ENCODE measurements at regions not wholly inside any gene's neighbourhood (a gene's known extent, or its start where the extent isn't known, plus 50 kb on each side); places are given as distances from the start of the nearest gene placed in this dataset.
"Not testable (repeated sequence)": the region's sequence is repeated elsewhere in the genome, so short reads cannot be mapped to it uniquely, and the experiment has no call there.

DNA sequence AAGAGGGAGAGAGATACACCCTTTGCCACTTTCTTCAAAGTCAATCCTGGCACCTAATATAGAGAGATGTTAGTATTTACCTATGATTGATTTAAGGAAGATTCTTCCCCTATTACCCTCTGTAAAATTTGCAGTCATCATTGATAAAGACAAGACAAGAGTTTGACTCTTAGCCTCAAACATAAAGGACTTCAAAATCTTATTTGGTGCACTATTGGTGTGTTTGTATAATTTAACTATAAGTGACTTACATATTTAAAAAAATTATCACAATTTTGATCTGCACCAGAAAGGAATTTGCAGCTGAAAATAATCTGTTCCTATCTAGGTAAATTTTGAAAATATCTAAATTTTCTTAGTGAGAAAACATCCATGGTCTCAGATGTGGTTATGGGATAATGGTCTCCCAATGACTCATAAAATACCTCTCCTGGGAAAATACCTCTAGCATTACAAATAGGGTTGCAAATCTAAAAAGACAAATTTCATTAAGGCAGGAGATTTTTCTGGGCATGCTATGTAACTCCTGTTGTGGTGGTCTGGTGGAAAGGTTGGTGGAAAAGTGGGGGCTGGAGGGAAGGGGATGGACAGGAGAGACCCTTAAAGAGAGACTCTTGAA, 173.6 kb upstream of the MED14 start:
- no peak for DNase-seq
- Histone ChIP-seq H3K9me3 (replicated peaks; ENCODE audit: control insufficient read depth, low read depth, low read length) (no peaks in the 10 kb centered on the region), H3K27ac (ENCODE audit: low read length) (no peak overlapping the region), H3K27me3 (ENCODE audit: control insufficient read depth, insufficient read depth, low read length) (peaks cover 15% of the 10 kb centered on the region), H3K4me3 (ENCODE audit: low read length) (no peak overlapping the region), H3K36me3 (ENCODE audit: control insufficient read depth, insufficient read depth, low read length) (no peaks in the 10 kb centered on the region), H3K4me1 (ENCODE audit: control insufficient read depth, insufficient read depth, low read length) (no peaks in the 10 kb centered on the region)

DNA sequence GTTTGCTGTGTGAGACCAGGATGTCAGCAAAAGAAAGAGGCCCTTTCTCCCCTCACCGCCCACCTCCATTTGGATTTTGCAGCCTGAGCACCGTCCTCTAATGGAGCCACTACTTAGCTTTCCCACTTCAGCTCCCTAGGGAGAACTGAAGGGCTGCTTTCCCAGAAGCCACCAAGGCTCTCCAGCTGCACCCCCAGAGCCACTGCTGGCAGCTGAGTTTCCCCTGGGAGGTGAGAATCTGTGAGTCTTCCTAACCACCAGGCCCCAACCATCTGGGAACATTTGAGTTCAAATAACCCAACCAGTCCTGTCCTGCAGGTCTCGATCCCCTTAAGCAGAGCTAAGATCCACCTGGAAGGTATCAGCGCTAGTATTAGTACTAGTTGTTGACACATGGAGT, 173.1 kb upstream of the USP9X start:
- no peaks in the 10 kb centered on the region for H3K36me3 ChIP-seq (ENCODE audit: control insufficient read depth, insufficient read depth, low read length)
- WGBS (ENCODE audit: insufficient coverage), result 100% methylated on average over 1 of the region's 4 CpGs

DNA sequence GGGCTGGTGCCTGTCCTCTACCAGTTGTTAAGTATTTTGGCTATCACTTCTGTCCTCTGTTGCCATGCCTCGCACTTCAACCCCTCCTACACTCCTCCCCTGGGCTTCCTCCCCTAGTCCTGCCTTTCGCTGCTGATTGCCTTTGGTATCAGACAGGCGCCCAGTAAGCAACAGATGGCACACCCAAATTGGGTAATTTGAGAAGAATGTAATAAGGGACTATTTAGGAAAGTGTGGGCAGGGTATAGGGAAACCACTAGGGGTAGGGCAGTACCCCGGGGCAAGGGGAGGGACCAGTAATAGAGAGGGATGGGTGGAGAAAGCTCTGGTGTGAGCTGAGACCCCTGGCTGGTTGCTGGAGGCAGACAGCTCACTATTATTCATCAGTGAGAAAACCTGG, 172.7 kb upstream of the USP9X start:
- Histone ChIP-seq H3K9me3 (replicated peaks; ENCODE audit: control insufficient read depth, low read depth, low read length) (no peaks in the 10 kb centered on the region), H3K27ac (ENCODE audit: low read length) (no peak overlapping the region), H3K36me3 (ENCODE audit: control insufficient read depth, insufficient read depth, low read length) (no peaks in the 10 kb centered on the region), H3K4me3 (ENCODE audit: low read length) (no peak overlapping the region), H3K27me3 (ENCODE audit: control insufficient read depth, insufficient read depth, low read length) (peaks cover 16% of the 10 kb centered on the region), H3K4me1 (ENCODE audit: control insufficient read depth, insufficient read depth, low read length) (no peaks in the 10 kb centered on the region)
- no peak for DNase-seq
- 31% methylated on average over 2 of the region's 4 CpGs for WGBS (ENCODE audit: insufficient coverage)

More for the DNA sequence above, 173.1 kb upstream of the USP9X start:
- Histone ChIP-seq H3K4me3 (ENCODE audit: low read length) (no peak overlapping the region), H3K4me1 (ENCODE audit: control insufficient read depth, insufficient read depth, low read length) (no peaks in the 10 kb centered on the region), H3K9me3 (replicated peaks; ENCODE audit: control insufficient read depth, low read depth, low read length) (no peaks in the 10 kb centered on the region), H3K27me3 (ENCODE audit: control insufficient read depth, insufficient read depth, low read length) (peaks cover 16% of the 10 kb centered on the region), H3K27ac (ENCODE audit: low read length) (no peak overlapping the region)
- peak; percentile 19 for DNase-seq

DNA sequence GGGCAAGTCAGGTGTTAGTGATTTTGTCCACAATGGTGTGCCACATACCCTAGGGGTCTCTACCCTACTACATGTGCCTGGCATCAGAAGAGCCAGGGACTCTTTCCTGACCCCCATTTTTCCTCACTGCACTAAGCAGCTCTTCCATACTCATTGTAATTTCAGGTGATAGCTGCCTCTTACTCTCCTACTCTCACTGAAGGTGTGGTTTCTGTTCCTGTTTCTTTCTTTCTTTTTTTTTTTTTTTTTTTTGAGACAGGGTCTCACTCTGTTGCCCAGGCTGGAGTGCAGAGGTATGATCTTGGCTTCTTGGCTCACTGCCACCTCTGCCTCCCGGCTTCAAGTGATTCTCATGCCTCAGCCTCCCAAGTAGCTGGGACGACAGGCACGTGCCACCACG, 164.9 kb upstream of the USP9X start:
- no peak for DNase-seq
- 92% methylated on average over 4 of the region's 4 CpGs for WGBS (ENCODE audit: insufficient coverage)

DNA sequence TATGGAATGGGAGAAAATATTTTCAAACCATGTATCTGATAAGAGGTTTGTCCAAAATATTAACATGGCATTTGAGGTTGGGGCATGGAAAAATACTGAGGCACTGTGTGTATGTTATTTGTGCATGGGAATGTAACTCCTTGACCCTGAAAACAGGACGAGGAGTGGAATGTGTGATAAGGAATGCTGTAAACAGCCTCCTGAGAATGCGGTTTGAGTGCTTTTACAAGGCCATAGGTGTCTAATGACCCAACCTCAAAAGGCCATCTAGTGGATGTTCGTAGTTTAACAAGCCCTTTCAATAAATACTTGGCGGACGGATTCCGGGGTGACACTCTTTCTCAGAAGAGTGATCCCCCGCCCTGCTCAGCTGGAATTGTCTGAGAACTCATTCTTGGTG, 162.9 kb upstream of the USP9X start:
- Histone ChIP-seq H3K4me3 (ENCODE audit: low read length) (no peak overlapping the region), H3K4me1 (ENCODE audit: control insufficient read depth, insufficient read depth, low read length) (no peaks in the 10 kb centered on the region), H3K36me3 (ENCODE audit: control insufficient read depth, insufficient read depth, low read length) (no peaks in the 10 kb centered on the region), H3K27ac (ENCODE audit: low read length) (no peak overlapping the region), H3K27me3 (ENCODE audit: control insufficient read depth, insufficient read depth, low read length) (peaks cover 4% of the 10 kb centered on the region), H3K9me3 (replicated peaks; ENCODE audit: control insufficient read depth, low read depth, low read length) (peaks cover 2% of the 10 kb centered on the region)
- no peak for DNase-seq
- 40% methylated on average over 5 of the region's 7 CpGs for WGBS (ENCODE audit: insufficient coverage)

More for the DNA sequence above, 164.9 kb upstream of the USP9X start:
- no peaks in the 10 kb centered on the region for H3K4me1 ChIP-seq (ENCODE audit: control insufficient read depth, insufficient read depth, low read length)
- H3K27ac ChIP-seq (ENCODE audit: low read length), result no peak overlapping the region
- H3K9me3 ChIP-seq (replicated peaks; ENCODE audit: control insufficient read depth, low read depth, low read length), result peaks cover 2% of the 10 kb centered on the region
- no peaks in the 10 kb centered on the region for H3K36me3 ChIP-seq (ENCODE audit: control insufficient read depth, insufficient read depth, low read length)
- H3K27me3 ChIP-seq (ENCODE audit: control insufficient read depth, insufficient read depth, low read length), result peaks cover 4% of the 10 kb centered on the region
- no peak overlapping the region for H3K4me3 ChIP-seq (ENCODE audit: low read length)

DNA sequence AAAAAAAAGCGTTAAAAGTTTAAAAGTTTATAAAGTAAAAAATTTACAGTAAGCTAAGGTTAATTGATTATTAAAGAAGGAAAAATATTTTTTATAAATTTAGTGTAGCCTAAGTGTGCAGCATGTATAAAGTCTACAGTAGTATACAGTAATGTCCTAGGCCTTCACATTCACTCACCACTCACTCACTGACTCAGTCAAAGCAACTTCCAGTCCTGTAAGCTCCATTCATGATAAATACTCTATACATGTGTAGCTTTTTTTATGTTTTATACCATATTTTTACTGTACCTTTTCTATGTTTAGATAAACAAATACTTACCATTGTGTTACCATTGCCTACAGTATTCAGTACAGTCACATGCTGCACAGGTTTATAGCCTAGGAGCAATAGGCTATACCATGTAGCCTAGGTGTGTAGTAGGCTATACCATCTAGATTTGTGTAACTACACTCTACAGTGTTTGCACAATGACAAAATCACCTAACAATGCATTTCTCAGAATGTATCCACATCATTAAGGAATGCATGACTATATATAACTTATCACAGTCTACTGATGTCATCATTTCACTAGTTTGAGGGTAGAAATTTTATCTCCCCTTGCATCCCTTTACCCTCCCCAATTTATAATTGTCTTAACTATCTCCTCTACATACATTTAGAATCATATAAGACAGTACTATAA, 158.4 kb upstream of the USP9X start:
- H3K9me3 ChIP-seq (replicated peaks; ENCODE audit: control insufficient read depth, low read depth, low read length), result peaks cover 11% of the 10 kb centered on the region
- not testable (repeated sequence) for H3K36me3 ChIP-seq (ENCODE audit: control insufficient read depth, insufficient read depth, low read length); H3K27me3 ChIP-seq (ENCODE audit: control insufficient read depth, insufficient read depth, low read length); H3K4me1 ChIP-seq (ENCODE audit: control insufficient read depth, insufficient read depth, low read length); DNase-seq; H3K4me3 ChIP-seq (ENCODE audit: low read length); H3K27ac ChIP-seq (ENCODE audit: low read length)
- WGBS (ENCODE audit: insufficient coverage), result no CpG with 5 or more reads among the region's 1 CpG

DNA sequence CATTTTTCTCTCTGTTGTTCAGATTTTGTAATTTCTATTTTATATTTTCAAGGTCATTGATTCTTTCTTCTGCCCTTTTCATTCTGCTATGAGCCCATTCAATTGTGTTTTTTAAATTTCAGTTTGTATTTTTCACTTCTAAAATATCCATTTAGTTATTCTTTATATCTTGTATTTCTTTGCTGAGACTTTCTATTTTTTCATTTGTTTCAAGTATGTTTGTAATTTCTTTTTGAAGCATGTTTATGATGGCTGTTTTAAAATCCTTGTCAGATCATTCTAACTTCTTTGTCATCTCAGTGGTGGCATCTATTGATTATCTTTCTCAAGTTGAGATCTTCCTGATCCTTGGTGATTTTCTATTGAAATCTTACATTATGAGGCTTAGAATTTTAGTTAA, 157.2 kb upstream of the USP9X start:
- H3K36me3 ChIP-seq (ENCODE audit: control insufficient read depth, insufficient read depth, low read length), result no peaks in the 10 kb centered on the region
- no peak overlapping the region for H3K4me3 ChIP-seq (ENCODE audit: low read length)
- peaks cover 11% of the 10 kb centered on the region for H3K4me1 ChIP-seq (ENCODE audit: control insufficient read depth, insufficient read depth, low read length)
- no peak for DNase-seq
- H3K9me3 ChIP-seq (replicated peaks; ENCODE audit: control insufficient read depth, low read depth, low read length), result peaks cover 9% of the 10 kb centered on the region
- H3K27me3 ChIP-seq (ENCODE audit: control insufficient read depth, insufficient read depth, low read length), result peaks cover 15% of the 10 kb centered on the region
- H3K27ac ChIP-seq (ENCODE audit: low read length), result no peak overlapping the region

DNA sequence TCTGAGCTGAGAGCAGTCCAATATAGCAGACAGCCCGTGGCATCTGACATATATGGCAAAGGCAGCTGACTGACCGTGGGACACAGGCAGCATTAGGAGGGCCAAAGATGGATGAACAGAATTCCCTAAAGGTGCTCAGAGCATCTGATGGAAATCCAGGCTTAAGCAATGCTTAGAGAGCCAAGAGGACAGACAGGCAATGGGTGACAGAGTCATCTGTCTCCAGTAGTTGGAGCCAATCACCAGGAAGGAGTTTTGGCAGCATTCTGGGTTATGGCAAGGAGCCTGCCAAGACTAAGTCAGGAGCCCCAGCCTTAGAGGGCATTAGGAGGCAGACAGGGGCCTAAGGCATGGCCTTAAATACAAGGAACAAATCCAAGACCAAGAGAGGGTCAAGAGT, 153.3 kb upstream of the USP9X start:
- Histone ChIP-seq H3K4me3 (ENCODE audit: low read length) (no peak overlapping the region), H3K9me3 (replicated peaks; ENCODE audit: control insufficient read depth, low read depth, low read length) (peaks cover 9% of the 10 kb centered on the region), H3K27me3 (ENCODE audit: control insufficient read depth, insufficient read depth, low read length) (peaks cover 13% of the 10 kb centered on the region), H3K36me3 (ENCODE audit: control insufficient read depth, insufficient read depth, low read length) (no peaks in the 10 kb centered on the region), H3K4me1 (ENCODE audit: control insufficient read depth, insufficient read depth, low read length) (peaks cover 22% of the 10 kb centered on the region), H3K27ac (ENCODE audit: low read length) (peak overlapping the region; percentile 23)
- DNase-seq, result peak; percentile 34
- 69% methylated on average over 2 of the region's 2 CpGs for WGBS (ENCODE audit: insufficient coverage)

DNA sequence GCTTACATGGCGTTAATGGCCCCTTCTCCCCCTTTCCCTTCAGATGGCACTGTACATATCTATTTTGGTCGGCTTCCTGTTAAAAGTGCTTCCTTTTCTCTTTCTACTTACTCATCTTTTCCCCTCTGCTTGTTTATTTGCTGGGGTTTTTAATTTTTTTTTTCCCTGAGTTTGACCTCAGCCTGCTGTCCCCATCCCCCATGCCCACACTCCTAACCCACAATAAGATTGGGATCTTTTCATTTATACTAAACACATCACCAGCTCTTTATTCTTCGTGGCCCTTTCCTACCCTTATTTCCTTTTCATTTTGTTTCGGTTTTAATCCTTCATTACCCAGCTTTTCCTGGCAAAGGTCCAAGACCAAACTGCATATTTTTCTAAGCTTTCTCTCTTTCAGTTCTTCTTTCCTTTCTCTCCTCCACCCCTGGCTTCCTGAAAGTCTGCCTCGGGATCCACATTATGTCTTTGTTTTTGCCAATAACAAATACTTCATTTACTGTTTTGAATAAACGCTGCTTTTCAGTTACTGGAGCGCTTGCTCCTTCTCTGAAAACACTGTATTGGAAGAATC, 152.0 kb upstream of the USP9X start:
- Histone ChIP-seq H3K27ac (ENCODE audit: low read length) (peak overlapping the region; percentile 93), H3K4me3 (ENCODE audit: low read length) (peak overlapping the region; percentile 9), H3K36me3 (ENCODE audit: control insufficient read depth, insufficient read depth, low read length) (no peaks in the 10 kb centered on the region), H3K27me3 (ENCODE audit: control insufficient read depth, insufficient read depth, low read length) (peaks cover 15% of the 10 kb centered on the region), H3K4me1 (ENCODE audit: control insufficient read depth, insufficient read depth, low read length) (peaks cover 22% of the 10 kb centered on the region), H3K9me3 (replicated peaks; ENCODE audit: control insufficient read depth, low read depth, low read length) (peaks cover 8% of the 10 kb centered on the region)
- 52% methylated on average over 3 of the region's 7 CpGs for WGBS (ENCODE audit: insufficient coverage)
- DNase-seq, result peak; percentile 86

DNA sequence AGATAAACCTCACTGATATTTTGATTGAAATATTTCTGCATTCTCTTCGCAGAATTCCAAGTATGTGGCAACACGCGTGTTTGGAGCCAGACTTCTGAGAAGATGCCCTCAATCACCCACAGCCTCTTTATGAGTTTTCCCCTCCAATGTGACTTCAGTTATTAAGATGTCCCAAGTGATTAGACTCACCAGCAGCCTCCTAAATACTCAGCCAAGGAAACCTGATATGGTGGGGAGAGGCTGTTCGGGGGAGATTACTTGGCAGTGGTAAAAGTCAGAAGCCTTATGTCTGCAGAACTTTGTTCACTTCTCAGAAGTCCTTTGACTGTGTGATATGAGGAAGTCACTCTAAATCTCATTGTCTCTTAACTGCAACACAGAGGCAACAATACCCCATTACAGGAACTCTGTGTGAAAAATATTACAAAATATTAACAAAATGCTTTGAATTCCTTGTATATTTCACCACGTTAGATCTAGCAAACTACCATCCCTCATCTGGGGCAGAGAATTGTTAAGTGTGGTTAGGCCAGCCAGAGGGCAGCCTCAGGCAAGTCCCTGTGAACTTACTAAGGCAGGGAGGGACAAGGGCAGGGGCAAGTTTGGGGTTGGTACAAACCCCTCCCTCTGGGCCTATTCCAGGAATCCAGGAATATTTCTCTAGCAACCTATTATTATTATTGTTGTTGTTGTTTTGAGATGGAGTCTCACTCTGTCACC, 151.4 kb upstream of the USP9X start:
- Histone ChIP-seq H3K27me3 (ENCODE audit: control insufficient read depth, insufficient read depth, low read length) (peaks cover 13% of the 10 kb centered on the region), H3K36me3 (ENCODE audit: control insufficient read depth, insufficient read depth, low read length) (no peaks in the 10 kb centered on the region), H3K4me1 (ENCODE audit: control insufficient read depth, insufficient read depth, low read length) (peaks cover 22% of the 10 kb centered on the region), H3K27ac (ENCODE audit: low read length) (peak overlapping the region; percentile 93), H3K9me3 (replicated peaks; ENCODE audit: control insufficient read depth, low read depth, low read length) (peaks cover 2% of the 10 kb centered on the region), H3K4me3 (ENCODE audit: low read length) (peak overlapping the region; percentile 9)
- WGBS (ENCODE audit: insufficient coverage), result 40% methylated on average over 1 of the region's 5 CpGs
- DNase-seq, result peak; percentile 85
